HG02642 (cell line): ENCODE measurements at regions not wholly inside any gene's neighbourhood (a gene's known extent, or its start where the extent isn't known, plus 50 kb on each side); places are given as distances from the start of the nearest gene placed in this dataset.
"Not testable (repeated sequence)": the region's sequence is repeated elsewhere in the genome, so short reads cannot be mapped to it uniquely, and the experiment has no call there.

Experiments used
- ATAC-seq: cut with Tn5 transposase; IDR thresholded peaks from one replicate; pipeline ENCODE4 v1.9.1; 2021; ENCODE audit warnings: mild to moderate bottlenecking; ENCODE audit not compliant: unreplicated experiment, poor library complexity

DNA sequence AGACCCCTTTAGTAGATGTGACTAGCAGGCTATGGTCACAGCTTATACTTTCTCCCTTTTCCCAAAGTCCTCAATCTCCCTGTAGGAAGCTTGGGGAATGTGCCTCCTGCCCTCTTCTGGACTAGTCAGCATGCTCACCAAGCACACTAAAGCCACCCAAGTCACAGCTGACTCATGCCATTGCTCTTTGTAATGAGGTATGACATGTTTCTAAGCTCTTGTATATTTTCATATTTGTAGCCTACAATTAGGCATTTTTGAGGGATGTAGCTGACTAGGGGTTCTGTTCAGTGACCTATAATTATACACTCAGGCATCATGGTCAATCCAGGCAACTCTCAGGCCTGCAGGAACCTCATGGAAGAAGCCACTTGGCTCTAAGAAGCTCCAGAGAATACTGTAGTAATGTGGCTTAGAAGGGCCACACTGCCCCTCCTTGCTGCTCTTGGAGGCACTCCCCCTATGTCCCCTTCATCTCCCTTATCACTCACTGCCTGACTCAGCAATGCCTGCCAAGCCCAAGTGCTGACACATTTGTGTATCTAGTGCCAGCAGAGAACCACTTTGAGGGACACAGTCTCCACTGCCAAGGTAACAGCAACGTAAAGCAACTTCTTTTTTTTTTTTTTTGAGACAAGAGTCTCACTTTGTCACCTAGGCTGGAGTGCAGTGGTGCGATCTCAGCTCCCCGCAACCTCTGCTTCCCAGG is 86.2 kb downstream of the RPL27A start:
- no peak for ATAC-seq

DNA sequence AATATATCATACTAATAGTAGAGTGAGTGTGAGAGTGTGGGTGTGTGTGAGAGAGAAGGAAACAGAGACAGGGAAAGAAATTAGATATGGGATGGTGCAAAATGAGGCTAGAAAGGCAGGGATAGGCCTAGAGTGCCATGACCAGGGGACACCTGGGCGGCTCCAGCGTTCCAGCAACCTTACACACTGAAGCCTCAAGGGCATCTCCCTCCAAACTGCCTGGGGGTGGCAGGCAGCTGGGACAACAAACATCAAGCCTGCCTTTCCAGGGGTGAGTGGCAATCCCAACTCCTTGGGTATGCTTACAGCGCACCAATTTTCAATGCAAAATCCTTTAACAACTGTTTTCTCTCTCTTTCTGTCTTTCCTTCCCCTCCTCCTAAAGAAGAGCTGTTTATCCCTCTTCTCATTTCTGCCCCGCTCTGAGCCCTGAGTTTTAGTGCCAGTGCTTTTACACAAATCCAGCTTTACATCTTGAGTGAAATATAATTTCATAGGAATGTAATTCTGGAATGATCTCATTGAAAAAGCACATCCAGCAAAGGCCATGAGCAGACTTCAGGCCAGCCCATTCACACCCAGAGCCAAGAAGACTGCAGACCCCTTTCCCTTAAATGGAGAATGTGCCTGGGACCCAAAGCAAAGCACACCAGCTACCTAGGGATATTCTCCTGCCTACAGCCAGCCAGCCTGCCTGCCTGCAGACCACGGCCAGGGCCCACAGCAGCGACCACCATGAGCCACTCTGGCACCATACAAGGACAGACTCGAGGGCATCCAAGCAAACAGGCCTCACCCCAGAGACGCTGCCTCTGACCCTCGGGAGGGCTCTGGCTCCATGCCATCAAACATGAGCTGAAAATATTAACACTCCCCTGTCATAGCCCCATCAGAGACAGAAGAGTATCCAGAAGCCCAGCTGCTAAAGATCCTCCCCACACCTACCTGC is 90.3 kb downstream of the RPL27A start:
- no peak for ATAC-seq

DNA sequence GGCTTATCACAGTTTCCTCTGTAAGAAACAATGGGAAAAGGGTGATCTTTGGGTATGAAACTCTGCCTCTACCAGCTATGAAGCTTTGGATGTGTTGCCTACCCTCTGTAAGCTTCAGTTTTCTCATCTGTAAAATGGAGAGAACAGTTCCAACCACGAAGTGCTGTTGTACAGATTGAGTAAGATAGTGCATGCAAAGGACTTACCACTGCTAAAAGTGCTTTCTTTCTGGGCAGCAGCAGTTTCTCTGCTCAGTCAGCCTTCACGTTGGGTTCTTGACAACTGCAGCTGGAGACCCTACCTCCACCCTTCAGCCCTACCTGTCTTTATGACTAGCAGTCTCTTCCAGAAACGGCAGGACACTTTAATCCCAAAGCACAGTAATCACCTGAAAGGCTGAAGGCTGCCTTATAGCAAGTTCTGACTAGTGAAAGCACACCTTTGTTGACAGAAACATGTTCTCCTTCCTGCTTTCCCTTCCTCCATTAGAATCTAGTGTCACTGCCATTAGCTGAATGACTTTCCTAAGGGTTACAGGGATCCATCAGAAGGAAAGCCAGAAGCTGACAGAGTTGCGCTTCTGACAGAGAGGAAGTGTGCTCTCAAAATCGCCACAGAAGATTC is 91.4 kb downstream of the RPL27A start:
- no peak for ATAC-seq

DNA sequence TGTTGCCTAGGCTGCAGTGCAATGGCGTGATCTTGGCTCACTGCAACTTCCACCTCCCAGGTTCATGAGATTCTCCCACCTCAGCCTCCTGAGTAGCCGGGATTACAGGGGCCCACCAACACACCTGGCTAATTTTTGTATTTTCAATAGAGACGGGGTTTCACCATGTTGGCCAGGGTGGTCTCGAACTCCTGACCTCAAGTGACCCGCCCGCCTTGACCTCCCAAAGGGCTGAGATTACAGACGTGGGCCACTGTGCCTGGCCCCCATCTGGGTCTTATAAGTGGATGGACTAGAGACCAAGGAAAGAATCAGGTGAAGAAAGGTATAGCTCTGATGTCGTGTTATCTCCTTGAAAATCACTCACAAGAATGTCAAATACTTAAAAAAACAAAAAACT is 92.3 kb downstream of the RPL27A start:
- not testable (repeated sequence) for ATAC-seq

DNA sequence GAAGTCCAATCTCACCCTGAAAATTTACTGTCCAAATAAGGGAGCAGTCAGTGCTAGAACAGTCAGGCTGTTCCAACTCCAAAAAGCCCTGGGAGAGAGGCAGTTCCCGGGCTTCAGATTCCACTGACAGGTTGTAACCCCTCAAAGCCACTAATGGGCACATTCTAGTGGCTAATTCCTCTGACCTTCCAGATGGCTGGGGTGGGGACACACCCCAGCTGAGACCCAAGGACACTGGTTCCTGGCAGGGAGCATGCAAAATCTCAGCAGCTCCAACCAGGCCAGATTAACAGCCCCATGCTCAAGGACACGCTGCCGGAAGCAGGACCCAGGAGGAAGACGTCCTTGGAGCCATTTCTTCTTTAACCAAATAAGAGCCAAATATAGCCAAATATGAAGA is 92.7 kb downstream of the RPL27A start:
- ATAC-seq: no peak

DNA sequence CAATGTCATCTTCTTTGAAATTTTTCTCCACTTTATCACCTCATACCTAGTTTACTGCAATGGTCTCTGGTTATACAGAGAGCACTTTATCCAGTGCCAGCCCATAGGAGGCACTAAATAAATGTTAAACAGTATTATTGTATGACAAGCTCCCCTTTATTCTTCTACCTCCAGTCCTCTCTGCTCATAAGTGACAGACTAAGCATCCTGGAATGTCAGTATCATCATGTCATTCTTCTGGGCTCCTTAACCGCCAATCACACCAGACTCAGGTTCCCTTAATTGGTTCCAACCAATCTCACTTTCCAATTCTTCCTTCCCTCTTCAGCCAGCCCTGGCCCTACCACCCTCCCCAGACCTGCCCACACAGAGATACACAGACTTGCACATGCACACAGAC is 93.1 kb downstream of the RPL27A start:
- ATAC-seq: no peak

DNA sequence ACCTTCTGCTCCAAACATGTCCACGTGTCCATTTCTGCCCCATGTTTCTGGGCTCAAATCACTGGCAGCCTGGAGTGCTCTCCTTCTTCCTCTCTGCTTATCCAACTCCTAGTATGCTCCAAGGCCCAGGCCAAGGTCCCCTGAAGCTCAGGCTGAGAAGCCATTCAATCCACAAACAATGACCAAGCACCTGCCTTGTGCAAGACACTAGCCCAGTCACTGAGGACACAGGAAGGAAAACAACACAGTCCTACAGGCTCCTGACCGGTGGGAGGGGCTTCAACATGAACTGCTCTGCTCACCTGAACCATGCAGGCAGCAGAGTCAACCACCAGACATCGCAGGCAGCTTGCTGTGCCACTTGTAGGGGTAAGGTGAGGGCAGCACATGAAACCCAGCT is 93.6 kb downstream of the RPL27A start:
- no peak for ATAC-seq

DNA sequence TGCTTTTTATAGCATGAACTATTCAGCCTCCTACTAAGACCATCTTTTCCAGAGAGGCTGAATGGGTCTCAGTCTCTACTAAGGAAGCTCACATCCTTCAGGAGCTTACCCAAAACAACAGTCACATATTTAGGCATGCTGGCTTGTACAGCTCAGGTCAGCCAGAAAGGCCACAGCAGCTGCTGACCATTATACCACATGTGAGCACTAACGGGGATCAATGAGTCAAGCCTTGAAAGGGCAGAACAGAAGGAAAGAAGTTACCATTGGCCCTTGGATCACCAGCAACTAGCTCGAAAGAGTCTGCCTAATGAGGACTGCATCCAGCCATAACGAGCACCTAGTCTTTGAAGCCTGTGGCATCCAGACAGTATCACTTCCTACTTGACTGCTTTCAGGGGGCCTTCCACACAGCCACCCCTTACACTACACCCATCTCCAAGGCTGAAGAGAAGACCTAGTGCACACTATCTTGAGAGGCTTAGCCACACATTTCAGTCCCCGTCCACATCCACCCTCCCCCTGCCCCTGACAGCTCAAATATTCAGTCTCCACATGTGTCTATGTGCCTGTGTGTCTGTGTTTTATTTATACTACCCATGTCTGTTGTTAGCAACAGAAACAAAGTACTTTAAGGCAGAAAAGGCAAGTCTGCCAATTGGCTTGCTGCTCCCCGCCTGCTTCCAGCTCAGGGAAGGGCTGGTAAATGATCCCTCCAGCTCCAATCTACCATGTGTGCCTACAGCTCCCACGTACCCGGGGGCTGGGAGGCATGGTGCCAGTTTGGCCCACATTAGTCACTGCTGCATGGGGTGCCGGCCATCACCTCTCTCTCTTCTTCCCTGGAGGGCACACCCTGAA is 95.5 kb downstream of the RPL27A start:
- ATAC-seq: no peak

DNA sequence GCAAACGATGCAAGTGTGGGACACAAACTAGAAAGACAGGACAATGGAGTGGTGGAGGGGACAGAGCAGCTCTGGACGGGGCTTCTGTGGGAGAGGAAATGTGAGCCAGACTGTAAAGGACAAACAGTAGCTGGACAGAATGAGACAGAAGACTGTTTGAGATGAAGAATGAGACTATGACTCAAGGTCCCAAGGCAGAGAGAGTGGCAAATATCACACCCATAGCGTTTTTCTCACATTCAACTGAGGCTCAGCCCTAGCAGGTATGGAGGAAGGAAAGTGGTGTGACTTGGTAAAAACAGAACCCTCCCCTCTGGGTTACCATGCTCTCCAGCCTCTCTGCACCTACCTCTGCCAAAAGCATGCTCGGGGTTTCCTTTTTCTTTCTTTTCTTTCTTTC is 96.5 kb downstream of the RPL27A start:
- no peak for ATAC-seq

DNA sequence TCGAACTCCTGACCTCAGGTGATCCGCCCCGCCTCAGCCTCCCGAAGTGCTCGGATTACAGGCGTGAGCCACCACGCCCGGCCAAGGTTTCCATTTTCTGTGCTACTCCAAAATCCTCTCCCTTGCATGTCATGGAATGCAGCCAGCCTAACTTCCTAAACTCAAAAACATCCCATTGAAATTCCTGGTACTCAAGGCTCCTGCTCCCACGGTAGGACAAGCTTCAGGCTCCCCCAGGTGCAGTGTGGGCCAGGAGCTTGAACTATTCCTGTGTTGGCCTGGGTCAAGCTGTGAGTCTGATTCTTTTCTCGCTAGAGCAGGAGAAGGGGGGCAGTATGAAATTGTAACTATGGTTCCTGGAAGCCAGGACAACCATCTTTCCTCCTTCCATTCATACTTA is 97.1 kb downstream of the RPL27A start:
- no peak for ATAC-seq

DNA sequence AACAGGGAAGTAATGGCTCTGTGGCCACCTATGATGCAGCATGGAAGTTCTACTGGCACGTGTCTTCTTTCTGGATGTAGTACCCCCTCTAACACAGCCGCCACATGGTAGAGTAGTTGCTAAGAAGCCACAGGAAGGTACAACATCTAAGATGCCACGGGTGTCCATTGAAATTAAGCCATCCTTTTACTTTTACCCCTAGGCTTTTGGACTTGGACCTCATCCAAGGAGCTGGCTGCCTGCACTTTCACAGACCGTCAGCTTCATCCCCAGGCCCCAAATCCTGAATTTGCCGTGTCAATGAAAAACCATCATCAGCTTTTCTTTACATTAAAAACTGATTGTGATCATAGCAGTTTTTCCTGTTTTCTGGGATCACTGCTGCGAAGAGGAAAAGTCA is 102.4 kb downstream of the RPL27A start:
- ATAC-seq: no peak

DNA sequence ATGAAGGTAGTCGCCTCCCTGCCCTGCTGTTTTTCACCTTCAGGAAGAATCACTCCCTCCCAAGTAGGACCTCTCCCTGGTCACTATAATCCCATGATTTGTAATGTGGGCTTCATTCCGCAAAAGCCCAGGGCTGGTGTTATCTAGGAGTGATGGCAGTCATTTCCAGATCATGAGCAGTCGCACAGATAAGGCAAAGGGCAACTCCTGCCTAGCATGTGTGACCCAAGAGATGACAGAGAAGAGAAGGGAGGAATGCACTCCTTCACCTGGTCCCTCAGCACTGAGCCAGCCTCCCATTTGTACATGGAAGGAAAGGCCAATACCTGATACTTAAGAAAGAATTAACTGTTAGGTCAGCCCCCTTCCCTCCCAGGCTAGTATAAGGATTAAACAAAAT is 102.9 kb downstream of the RPL27A start:
- ATAC-seq: no peak

DNA sequence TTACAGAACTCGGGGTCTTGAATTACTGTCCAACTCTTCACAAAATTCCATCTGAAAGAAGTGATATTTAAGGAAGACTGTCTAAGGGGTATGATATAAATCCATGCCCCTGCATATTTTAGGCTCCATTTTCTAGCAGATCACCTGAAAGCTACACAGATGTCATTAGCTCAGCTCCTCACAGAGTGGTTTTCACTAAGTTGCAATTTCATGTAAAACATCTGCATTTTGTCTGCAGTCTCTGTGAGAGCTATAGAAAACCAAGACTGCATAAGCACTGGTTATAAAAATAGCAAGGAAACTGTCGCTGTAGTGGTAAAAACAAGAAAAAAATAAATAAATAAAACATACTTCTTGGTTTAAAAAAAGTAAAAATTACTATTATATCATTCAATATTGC is 103.4 kb downstream of the RPL27A start:
- ATAC-seq: no peak

DNA sequence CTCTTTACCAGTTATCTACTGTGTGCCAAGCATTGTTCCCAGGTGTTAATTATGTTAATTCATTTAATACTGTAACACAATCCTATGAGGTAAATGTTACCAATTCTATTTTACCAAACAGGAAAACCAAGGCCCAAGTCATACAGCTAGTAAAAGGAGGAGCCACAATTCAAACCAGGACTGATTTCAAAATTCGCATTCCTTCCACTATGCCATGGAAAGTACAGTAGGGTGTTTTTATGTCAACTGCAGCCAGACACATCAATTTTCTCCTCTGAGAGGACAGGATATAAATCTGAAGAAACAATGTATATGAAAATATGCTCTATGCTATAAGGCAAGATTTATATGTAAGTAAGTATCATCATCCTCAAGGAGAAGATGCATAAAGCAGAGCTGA is 104.3 kb downstream of the RPL27A start:
- ATAC-seq: no peak

DNA sequence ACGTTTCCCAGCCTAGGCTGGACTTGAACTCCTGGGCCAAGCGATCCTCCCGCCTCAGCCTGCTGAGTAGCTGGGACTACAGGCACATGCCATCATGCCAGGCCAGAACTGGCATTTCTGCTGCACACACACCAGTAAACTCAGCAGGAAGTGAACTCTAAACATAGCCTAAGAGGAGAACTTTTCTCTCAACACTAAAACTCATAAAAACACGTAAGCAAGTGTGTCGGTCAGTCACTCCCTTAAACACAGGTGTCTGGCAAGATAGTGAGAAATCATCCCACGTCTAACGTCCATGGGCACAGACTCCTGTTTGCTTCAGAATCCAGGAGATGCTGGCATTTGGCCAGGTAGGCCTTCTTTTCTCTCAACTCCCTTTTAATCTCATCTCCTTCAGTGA is 104.8 kb downstream of the RPL27A start:
- no peak for ATAC-seq

DNA sequence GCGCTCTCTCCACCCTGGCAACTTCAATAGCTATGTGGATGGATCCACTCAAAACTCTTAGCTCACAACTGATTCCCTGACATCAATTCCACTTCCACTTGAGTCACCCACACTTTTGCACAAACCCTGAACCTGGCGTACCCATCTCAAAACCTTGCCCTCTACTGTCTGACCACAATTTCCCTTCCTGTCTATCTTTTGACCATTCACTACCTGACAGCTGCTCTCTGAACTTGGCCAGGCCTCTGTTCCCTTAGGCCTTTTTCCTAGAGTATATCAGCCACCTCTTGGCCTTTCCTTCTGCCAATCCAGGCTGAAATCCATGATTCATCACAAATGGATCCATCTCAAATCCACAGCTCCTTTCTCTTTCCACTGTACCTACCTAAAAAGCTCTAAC is 106.0 kb downstream of the RPL27A start:
- ATAC-seq: no peak

DNA sequence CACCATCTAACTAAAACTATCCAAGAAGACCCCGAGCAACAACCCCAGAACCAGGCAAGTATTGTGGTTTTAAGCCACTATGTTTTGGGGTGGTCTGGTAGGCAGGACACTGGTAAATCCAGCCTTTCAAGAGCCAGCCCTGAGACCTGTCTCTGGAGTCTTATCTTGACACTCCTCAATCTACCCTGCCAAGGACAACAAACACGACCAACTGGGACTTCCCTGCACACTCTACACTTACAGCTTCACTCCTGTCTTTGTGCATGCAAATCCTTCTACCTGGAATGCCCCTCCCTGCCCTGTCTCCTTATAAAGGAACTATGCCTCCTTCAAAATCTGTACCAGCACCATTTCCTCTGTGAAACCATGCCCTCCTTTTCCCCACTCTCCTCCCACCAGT is 107.3 kb downstream of the RPL27A start:
- no peak for ATAC-seq

DNA sequence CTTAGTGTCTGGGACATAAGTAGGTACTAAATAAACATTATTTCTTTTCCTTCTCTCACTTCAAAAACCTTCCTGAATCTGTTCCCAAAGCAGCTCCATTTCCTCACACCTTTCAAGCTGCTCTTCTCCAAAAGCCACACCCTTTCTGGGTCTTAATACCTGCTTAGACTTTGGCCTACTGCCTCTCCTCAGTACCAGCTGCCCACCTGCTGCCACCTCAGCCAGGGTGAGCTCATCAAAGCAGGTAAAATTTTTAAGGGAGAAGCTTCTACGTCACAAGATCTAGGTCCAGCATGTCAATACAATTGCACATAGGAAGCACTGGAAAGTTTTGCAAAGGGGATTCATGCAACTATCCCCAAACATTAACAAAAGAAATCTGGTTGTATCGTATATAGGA is 108.4 kb downstream of the RPL27A start:
- ATAC-seq: no peak

DNA sequence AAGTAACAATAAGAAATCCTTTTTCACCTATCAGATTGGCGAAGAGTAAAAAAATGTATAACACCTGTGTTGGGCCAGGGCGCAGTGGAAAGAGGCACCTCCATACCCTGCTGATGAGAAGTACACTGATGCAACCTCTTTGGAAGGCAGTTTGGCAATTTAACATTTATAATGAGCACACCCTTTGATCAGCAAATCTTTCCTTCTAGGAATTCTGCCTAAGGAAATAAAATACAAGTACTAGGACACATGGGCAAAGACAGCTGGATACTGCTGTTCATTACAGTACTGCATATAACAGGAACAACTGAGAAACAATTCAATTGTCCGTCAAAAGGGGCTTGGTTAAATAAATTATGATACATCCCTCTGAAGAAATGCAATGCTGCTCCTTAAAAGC is 110.1 kb downstream of the RPL27A start:
- no peak for ATAC-seq

DNA sequence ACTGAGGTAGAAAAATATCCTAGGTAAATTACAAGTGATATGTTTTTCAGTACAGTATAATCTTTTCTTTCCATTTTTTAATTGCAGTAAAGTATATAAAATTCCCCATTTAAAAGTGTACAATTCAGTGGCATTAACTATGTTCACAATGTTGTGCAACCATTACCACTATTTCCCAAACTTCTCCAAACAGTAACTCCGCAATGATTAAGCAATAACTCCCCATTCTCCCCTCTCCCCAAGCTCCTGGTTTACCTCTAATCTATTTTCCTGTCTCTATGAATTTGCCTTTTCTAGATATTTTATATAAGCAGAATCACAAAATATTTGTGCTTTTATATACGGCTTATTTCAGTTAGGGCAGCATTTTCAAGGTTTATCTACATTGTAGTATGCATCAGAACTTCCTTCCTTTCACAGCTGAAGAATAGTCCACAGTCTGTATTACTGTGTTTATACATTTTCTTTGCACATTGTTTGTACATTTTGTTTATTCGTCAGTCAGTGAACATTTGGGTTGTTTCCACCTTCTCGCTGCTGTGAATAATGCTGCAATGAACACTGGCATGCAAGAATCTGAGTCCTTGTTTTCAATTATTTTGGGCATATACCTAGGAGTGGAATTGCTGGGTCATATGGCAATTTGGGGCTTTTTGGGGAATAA is 110.7 kb downstream of the RPL27A start:
- ATAC-seq: no peak
